CD4-positive, alpha-beta T cell treated with Interleukin-2 at 100 ng/mL for 4 hours (primary cell): ENCODE measurements at regions not wholly inside any gene's neighbourhood (a gene's known extent, or its start where the extent isn't known, plus 50 kb on each side); places are given as distances from the start of the nearest gene placed in this dataset.

Experiments used
- DNase-seq: peaks from one replicate; pipeline ENCODE4 v3.0.0-alpha.2; 2020; ENCODE audit warnings: low spot score

DNA sequence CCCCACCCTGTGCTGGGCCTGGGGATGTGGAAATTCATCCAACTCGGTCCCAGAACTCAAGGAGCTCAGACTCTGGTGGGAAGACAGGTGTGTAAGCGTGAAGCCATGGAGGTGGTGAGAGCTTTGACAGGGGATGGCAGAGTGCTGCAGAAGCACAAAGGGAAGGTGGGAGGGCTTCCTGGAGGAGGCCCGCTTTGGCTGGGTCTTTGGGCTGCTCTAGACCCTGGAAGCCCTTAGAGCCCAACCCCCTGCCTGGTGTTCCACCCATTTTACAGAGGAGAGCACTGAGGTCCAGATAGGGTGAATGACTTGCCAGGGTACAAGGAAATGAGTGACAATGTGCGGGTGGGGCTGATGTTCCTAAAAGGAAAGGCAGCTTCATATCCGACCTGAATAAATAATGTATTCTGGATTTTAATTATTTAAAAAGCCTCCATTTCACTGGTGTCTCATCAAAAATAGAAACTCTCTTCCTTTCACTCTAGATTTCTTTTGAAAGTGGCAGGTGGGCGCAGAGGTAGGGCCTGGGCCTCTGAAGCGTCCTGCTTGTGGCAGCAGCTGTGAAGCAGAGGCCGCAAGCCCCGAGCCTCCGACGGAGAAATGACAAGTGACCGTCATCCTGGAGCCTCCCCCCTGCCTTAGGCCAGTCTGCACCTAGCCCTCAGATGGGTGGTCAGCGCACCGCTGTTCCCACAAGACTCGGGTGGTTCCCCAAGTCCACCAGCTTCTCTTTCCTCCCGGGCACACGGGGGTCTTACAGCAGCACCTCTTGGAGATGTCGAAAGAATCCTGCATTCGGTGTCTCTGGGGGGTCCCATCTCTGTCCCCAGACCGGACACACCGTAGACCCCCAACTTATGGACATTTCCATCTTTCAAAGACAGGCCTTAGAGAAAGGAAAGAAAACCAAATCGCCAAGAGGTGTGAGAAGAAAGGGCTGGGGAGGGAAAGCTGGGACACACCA, 71.0 kb upstream of the TAF1B start:
- no peak for DNase-seq

DNA sequence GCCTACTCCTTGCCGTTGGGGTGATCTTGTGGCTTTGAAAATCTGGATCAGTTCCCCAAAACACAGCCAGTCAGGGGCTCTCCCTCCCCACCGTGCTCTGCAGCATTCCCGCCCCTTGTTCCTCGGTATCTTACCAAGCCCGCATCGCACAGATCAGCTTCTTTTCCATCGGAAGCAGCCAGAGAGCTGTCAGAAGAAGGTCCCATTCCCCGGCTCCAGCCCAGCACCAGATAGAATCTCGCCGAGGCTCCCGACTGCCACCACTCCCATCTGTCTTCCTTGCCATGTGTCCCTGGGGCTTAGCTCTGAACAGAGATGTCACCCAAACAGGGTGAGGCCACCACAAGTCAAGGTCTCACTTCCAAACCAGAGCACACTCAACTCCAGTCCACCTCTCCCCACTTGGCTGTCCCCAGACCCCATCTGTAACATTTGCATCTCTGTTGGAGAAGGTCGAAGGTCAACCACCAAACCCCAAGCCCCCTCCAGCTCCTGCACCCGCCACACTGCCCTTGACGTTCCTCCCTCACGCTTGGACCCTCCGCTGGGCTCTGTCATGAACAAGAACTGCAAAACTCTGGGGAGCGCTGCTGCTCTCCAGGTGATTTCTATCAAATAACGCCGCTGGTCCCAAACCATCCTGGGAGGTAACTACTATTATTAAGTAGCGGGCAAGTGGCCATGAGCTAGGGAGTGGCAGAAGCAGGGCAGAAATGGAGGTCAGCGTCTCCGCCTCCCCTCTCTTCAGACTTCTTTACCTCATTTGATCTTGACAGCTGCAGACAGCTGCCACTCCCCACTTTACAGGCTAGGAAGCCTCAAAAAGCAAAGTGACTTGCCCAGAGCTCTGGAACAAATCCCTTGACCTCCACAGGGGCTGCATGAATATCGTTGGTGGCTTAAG, 70.0 kb upstream of the TAF1B start:
- no peak for DNase-seq

DNA sequence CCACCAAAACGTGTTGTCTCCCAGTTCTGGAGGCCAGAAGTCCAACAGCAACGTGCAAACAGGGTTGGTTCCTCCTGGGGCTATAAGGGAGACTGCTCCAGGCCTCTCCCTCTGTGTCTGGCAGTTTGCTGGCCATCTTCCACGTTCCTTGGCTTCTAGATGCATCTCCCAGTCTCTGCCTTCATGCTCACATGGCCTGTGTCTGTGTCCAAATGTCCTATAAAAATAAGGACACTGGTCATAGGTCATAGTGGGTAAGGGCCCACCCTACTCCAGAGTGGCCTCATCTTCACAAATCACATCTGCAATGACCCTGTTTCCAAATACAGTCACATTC, 69.4 kb upstream of the TAF1B start:
- DNase-seq: no peak

DNA sequence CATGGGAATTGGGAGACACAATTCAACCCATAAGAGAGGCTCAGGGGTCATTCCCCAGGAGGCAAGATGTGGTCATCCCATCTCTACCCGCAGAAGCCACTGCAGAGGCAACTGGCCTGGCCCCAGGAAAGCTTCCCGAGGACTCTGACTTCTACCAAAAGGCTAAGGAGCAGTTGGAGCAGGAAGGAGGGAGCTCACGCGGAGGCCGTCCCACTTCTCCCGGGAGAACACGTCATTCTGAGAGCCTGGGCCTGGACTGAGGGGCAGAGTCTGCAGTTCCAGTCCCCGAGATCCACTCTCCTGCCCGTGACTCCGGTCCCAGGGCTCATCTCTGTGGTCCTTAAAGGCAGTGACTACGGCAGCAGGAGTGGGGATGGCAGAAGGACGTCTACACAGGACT, 69.0 kb upstream of the TAF1B start:
- no peak for DNase-seq

DNA sequence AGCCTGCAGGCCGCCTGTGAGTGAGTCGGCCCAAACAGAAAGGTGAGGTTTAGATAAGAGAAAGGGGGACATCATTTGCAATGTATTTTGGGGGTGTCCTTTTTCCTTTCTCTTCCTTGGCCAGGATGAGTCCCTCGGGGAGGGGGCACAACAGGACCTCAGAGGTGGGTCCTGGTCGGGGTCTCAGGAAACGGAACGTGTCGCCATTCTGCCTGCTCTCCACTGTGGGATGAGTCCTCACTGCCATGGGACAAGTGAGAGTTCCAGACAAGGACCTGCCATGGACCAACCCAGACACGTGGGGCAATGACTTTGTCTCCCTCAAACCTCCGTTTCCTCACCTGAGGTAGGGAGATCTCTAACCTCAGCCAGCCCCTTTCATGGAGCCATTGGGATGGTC, 67.9 kb upstream of the TAF1B start:
- no peak for DNase-seq

DNA sequence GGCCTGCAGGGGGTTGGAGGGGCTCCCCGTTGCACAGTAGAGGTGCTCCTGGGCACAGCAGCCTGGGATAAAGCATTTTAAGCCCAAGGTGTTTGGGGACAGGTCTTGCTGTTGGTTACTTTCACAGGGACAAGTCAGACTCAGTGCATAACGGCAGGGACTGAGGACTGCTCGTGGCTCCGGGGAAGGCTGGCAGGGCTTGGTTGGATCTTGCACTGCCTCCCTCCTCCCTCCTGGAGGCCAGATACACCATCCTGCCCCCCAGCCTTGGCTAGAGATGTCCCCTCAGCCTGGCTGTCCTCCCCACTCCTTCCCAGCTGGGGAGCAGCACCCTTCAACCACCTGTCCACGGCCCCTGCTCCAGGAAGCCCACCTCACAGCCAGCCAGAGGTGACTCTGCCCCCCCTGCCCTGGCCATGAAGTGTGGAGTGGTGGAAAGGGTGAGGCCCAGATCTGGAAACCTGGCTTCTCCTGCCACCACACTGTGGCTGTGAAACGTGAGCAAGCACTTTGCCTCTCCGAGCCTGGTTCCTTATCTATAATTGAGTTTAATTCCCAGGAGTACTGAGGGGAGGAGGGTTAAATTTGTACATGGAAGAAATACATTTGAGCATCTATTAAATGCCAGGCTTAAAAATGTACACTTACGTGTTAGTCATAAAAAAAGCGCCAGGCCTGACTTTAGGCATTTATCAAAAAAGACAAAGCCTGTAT, 67.1 kb upstream of the TAF1B start:
- DNase-seq: no peak

DNA sequence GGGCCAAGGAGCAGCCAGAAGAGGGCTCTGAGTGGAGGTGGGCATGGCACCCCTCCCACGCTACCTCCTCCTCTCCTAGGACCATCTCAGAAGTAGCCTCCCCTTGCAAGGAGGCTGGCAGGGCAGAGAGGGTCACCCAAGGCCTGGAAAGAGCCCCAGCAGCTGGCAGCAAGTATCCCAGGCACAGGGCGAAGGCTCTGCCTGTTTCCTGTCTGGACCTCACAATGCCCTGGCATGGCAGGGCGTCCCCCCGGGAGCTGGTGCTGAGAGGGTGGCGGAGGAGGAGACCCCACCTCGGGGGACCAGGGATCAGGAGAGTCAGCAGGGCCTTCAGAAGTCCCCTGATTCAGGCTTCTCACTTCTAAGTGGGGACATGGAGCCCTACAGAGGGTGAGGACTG, 66.2 kb upstream of the TAF1B start:
- DNase-seq: no peak

DNA sequence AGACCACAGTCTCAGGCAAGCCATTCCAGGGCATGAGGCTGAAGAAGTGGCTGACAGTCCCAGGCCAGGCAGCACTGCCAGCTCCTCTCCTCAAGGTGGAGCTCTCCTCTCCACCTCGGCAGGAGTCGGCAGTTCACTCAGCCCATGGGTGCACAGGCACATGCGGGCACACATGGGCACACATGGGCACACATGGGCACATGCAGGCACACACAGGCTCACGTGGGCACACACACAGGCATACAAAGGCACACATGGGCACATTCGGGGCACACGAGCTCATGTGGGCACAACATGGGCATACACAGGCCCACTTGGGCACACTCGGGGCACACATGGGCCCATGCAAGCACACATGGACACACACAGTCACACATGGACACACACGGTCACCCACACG, 65.3 kb upstream of the TAF1B start:
- DNase-seq: no peak

DNA sequence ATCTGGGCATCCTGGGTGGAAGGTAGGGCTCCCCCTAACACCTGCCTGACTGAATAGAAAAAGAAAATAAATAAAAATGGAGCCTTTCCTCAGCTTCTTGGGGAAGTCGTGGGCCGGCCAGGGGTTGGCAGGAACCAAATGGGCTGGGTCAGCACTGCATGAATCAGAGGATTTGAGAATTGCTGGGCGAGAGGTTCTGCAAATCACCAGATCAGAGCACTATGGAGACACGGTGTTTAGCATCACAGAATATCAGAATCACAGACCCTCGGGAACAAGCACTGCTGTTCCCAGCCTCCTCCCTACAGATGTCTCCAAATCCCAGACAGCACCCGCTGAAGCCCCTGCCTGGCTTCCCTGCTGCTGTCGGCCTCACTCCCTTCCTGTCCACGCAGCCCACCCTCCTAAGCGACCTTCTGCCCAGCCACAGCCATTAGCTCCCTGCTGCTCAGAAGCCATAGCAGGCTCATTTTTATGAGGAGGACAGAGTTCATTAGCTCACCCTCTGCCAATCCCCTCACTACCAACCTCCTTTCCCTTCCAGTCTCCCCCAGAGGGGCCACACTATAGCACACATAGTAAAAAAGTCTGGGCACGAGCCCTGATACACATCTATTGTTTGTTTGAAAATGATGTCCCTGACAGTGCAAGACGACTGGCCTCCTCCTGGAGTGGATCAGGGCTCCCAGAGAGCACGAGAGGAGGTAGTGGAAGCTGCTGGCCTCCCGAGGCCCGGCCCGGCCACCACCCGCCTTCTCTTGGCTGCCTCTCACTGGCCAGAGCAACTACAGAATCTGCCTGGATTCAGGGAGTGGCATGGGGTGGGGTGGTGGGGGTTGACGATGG, 64.6 kb upstream of the TAF1B start:
- DNase-seq: no peak

DNA sequence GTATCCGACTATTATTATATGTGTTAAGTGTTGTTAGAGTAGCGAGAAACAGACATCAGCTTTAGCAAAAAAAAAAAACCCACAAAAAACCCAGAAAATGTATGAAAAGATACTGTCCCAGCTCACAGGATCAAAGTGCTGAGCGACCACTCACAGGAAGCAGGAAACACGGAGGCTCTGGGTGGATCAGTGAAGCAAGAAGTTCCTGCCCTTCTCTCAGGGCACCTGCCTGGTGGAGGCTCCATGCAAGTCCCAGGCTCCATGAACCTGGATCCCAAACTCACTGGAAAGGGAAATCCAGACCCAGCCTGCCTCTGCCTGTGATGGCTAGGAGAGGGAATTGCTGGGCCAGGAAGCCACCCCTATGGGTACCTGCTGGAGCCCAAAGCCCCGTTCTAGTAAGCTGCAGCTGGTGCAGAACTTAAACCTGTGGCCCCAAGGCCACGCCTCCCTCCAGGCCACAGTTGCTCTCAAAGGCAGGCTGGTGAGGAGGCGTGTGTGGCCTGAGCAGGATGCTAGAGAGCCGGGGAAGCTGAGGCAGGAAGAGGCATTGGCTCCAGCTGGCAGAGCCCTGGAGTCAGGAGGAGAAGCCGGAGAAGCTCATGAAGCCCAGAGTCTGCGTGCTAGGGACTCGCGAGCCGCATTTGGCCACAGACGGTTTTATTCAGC, 63.5 kb upstream of the TAF1B start:
- peak; percentile 61 for DNase-seq

DNA sequence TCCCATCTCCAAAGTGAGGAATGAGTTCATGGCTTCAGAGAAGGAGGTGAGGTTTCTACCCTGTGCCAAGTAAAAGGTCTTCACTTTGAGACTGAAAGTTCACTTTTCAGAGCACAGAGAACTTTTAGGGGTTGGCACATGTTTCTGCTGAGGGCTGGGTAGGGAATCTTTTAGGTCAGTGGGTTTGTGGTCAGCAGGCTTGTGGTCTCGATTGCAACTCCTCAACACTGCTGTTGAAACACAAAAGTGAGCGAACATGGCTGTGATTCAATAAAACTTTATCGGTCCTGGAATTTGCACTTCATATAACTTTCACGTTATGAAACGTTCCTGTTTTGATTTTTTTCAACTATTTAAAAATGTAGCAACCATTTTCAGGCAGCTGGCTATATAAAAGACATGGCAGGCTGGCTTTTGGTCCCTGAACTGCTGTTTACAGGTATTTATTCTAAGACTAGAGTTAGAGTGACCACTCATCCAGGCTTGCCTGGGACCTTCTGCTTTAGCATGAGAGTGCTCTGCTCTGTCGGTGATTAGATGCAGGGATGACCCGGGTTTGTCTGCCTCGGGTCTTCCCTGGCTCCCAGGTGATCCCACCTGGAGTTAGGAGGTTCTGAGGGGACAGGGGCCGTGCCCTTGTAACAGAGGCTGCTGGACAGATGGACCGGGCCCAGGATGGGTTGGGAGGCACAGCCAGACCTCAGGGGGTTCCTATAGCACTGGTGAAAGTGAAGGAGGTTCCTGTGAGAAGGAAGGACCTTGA, 62.7 kb upstream of the TAF1B start:
- DNase-seq: peak; percentile 62

DNA sequence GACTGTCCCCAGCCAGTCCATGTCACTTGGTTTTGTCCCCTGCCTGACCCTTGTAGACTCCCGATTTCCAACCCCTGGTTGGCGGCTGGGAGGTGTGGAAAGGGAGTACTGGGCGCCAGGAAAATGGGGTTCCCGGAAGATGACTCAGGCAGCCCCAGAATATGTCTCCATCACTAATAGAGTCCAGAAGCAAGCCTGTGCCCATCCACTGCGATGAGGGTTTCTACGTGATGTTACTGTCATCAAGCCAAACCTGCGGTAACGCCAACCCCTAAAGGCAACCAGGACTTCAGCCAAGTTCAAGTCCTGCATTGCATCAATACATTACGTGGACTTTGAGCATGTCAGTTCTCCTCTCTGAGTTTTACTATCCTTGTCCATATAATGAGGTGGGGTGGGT, 62.0 kb upstream of the TAF1B start:
- DNase-seq: no peak

DNA sequence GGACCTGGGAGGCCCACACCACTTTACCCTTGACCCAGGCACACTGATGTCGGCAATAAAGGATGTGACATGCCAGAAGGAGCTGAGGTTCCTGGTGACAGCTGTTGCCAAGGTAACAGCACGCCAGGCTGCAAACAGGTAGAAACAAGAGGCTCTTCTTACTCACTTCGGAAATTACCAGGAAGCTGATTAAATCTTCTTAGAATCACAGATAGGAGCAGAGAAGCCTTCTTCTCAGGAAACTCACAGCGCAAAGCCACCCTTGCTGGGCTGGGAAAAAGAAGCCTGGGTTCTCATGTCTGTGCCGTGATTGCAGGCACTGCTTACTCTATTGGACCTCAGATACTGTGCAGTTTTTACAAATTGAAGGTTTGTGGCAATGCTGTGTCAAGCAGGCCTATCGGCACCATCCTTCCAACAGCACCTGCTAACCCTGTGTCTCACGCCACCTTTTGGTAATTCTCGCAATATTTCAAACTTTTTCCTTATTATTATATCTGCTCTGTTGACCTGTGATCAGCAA, 61.0 kb upstream of the TAF1B start:
- DNase-seq: peak; percentile 95

DNA sequence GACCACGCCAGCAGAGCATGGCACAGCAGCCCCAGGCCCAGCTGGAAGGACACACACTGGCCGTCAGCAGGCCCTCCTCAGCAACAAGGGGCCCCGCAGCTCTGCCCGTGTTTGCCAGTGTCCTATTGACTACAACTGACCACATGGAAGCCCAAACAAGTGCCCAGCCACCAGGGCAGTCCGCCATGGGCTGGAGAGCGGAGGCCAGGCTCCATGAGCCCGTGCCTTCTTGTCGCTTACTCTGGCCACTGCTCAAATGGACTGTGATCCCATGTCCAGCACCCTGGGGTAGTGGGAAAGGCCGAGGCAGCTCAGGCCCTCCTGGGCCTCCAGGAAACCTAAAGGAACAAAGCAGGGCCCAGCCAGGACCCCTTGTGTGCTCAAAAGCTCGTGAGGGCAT, 53.9 kb upstream of the TAF1B start:
- no peak for DNase-seq

DNA sequence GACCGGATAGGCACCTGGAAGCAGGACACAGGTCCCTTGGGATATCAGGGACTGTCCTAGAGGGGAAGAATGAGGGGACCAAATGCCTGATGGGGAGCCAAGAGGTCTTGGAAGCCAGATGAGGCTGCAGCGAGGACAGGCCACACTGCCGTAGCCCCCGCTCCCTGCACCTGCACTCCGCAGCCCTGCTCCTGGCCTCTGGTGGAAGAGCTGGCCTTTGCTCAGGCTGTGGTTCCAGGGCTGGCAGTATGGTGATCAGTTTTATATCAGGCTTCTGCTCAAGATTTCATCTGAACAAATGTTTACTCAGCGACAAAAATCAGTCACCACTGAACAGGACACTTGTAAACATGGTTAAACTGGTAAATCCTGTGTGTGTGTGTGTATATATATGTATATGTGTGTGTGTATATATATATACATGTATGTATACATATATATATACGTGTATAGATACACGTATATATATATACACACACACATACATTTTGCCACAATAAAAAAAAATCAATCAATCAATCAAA, 52.5 kb upstream of the TAF1B start:
- DNase-seq: no peak

DNA sequence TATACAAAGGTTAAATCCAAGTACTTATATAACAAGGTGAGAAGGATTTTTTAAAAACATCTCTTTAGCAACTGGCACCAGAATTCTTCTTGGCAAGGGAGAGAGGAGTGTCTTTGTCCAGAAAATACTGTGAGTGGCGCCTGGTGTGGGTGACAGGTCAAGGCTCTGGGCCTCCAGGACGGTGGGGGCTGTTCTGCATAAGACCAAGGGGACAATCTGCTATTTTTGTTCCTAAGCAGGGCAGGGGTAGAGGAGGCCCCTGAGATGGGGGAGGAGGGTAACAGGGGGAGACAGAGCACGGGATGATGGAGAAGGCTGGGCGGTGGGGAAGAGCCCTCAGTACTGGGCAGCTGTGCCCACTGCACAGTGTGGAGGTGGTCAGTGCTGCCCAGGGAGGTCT, 51.6 kb upstream of the TAF1B start:
- no peak for DNase-seq

DNA sequence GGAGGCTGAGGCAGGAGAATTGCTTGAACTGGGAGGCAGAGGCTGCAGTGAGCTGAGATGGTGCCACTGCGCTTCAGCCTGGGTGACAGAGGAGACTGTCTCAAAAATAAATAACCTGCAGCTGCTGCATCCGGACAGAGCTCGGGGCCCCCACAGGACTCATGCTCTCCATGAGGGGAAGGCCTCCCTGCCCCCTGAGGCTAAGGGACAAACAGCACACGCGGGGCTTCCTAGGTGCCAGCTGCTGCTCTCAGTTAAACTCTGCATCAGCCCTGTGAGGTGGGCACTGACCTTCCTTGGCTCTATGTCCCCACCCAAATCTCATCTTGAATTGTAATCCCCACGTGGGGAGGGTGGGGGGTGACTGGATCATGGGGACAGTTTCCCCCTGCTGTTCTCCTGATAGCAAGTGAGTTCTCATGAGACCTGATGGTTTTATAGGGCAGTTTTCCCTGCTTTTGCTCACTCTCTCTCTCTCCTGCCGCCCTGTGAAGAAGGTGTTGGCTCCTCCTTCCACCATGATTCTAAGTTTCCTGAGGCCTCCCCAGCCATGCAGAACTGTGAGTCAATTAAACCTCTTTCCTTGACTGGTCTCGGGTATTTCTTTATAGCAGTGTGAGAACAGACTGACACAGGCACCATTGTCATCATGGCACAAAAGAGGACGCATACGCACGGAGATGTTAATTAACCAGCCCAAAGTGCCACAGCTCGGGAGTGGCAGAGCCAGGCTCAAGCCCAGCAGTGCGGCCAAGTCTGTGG, 49.9 kb upstream of the TAF1B start:
- DNase-seq: no peak
